K562 (cell line): ENCODE measurements at regions not wholly inside any gene's neighbourhood (a gene's known extent, or its start where the extent isn't known, plus 50 kb on each side); places are given as distances from the start of the nearest gene placed in this dataset.

Experiments used
- EZH2 ChIP-seq: IDR thresholded peaks from 2 replicates; pipeline ENCODE4 v1.6.1; 2012; ENCODE audit warnings: low read depth, mild to moderate bottlenecking, inconsistent platforms, low read length, borderline replicate concordance
- LCOR ChIP-seq: sonication (generic); formaldehyde crosslinking; IDR thresholded peaks from 2 replicates; pipeline ENCODE4 v1.8.0; 2022; ENCODE audit warnings: mild to moderate bottlenecking, missing genetic modification reagents
- MXI1 ChIP-seq: IDR thresholded peaks from 2 replicates; pipeline ENCODE4 v1.6.1; 2011; ENCODE audit warnings: low read depth, mild to moderate bottlenecking, improper control_type of control experiment, low read length
- TBP ChIP-seq: optimal IDR thresholded peaks from 2 replicates; pipeline ENCODE3; 2011; ENCODE audit warnings: low read depth, low read length, improper control_type of control experiment
- ZKSCAN1 ChIP-seq: fragments of 150-350 bp; IDR thresholded peaks from 2 replicates; pipeline ENCODE4 v1.6.1; 2016; ENCODE audit warnings: low read depth, low read length
- ZNF274 ChIP-seq: IDR thresholded peaks from 2 replicates; pipeline ENCODE4 v1.6.1; 2011; ENCODE audit warnings: low read depth, mild to moderate bottlenecking, low read length, moderate library complexity, borderline replicate concordance
- TF ChIP-seq, protein P1 (sequence below), 3 experiments: IDR thresholded peaks in 2 of 3; conservative IDR thresholded peaks in 1 of 3; 2 replicates each; pipeline ENCODE4 v1.5.1; 2011 to 2012; ENCODE audit warnings: low read length in 3 of 3, mild to moderate bottlenecking in 3 of 3, control low read depth in 2 of 3, improper control_type of control experiment in 1 of 3, inconsistent platforms in 1 of 3, low read depth in 1 of 3, mixed read lengths in 1 of 3, moderate library complexity in 1 of 3; ENCODE audit not compliant: insufficient read depth in 2 of 3
- TF ChIP-seq, protein P2 (sequence below): sonication (generic); formaldehyde crosslinking; IDR thresholded peaks from 2 replicates; pipeline ENCODE4 v1.8.1; 2023; ENCODE audit warnings: mild to moderate bottlenecking, missing genetic modification reagents
- TF ChIP-seq, protein P3 (sequence below), 2 experiments: fragments of 450-650 bp; IDR thresholded peaks; 2 replicates each; pipeline ENCODE4 v1.6.1; 2018; ENCODE audit warnings: mild to moderate bottlenecking in 2 of 2, low read depth in 1 of 2; ENCODE audit not compliant: partially characterized antibody in 2 of 2

DNA sequence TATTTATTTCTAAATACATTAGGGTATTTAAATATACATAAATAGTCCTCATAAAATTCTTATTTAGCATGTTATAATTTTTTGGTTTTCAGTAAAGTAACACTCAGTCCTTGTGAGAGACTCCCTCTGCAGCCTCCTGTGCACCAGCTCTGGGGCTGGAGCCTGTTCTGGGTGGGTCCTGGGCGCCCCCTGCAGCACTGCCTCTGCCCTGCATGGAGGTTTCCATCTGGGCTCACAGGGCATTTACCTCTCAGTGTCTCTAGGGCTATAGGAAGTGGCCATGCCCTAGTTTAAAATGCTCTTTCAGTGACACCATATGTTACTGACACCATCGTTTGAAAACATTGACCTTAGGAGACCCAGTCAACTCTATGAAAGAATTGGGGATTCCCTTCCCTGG, 1155.2 kb downstream of the TMEM121 start:
- TF ChIP-seq LCOR (no peak), ZKSCAN1 (no peak), MXI1 (no peak), EZH2 (no peak), ZNF274 (no peak), TBP (no peak)
- TF ChIP-seq, protein P1, sequence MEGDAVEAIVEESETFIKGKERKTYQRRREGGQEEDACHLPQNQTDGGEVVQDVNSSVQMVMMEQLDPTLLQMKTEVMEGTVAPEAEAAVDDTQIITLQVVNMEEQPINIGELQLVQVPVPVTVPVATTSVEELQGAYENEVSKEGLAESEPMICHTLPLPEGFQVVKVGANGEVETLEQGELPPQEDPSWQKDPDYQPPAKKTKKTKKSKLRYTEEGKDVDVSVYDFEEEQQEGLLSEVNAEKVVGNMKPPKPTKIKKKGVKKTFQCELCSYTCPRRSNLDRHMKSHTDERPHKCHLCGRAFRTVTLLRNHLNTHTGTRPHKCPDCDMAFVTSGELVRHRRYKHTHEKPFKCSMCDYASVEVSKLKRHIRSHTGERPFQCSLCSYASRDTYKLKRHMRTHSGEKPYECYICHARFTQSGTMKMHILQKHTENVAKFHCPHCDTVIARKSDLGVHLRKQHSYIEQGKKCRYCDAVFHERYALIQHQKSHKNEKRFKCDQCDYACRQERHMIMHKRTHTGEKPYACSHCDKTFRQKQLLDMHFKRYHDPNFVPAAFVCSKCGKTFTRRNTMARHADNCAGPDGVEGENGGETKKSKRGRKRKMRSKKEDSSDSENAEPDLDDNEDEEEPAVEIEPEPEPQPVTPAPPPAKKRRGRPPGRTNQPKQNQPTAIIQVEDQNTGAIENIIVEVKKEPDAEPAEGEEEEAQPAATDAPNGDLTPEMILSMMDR (IDR thresholded peaks at IDR 0.05 in 2 of 3, conservative IDR thresholded peaks at IDR 0.05 in 1 of 3; ENCODE audit: insufficient read depth in 2 of 3, low read depth in 1 of 3, low read length in 3 of 3): no peak
- TF ChIP-seq, protein P2, sequence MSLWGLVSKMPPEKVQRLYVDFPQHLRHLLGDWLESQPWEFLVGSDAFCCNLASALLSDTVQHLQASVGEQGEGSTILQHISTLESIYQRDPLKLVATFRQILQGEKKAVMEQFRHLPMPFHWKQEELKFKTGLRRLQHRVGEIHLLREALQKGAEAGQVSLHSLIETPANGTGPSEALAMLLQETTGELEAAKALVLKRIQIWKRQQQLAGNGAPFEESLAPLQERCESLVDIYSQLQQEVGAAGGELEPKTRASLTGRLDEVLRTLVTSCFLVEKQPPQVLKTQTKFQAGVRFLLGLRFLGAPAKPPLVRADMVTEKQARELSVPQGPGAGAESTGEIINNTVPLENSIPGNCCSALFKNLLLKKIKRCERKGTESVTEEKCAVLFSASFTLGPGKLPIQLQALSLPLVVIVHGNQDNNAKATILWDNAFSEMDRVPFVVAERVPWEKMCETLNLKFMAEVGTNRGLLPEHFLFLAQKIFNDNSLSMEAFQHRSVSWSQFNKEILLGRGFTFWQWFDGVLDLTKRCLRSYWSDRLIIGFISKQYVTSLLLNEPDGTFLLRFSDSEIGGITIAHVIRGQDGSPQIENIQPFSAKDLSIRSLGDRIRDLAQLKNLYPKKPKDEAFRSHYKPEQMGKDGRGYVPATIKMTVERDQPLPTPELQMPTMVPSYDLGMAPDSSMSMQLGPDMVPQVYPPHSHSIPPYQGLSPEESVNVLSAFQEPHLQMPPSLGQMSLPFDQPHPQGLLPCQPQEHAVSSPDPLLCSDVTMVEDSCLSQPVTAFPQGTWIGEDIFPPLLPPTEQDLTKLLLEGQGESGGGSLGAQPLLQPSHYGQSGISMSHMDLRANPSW (CRISPR knock-in tag): no peak
- TF ChIP-seq, protein P3, sequence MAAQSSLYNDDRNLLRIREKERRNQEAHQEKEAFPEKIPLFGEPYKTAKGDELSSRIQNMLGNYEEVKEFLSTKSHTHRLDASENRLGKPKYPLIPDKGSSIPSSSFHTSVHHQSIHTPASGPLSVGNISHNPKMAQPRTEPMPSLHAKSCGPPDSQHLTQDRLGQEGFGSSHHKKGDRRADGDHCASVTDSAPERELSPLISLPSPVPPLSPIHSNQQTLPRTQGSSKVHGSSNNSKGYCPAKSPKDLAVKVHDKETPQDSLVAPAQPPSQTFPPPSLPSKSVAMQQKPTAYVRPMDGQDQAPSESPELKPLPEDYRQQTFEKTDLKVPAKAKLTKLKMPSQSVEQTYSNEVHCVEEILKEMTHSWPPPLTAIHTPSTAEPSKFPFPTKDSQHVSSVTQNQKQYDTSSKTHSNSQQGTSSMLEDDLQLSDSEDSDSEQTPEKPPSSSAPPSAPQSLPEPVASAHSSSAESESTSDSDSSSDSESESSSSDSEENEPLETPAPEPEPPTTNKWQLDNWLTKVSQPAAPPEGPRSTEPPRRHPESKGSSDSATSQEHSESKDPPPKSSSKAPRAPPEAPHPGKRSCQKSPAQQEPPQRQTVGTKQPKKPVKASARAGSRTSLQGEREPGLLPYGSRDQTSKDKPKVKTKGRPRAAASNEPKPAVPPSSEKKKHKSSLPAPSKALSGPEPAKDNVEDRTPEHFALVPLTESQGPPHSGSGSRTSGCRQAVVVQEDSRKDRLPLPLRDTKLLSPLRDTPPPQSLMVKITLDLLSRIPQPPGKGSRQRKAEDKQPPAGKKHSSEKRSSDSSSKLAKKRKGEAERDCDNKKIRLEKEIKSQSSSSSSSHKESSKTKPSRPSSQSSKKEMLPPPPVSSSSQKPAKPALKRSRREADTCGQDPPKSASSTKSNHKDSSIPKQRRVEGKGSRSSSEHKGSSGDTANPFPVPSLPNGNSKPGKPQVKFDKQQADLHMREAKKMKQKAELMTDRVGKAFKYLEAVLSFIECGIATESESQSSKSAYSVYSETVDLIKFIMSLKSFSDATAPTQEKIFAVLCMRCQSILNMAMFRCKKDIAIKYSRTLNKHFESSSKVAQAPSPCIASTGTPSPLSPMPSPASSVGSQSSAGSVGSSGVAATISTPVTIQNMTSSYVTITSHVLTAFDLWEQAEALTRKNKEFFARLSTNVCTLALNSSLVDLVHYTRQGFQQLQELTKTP (IDR thresholded peaks at IDR 0.05; ENCODE audit: low read depth in 1 of 2, partially characterized antibody in 2 of 2): no peak
